ENCODE measurements at regions not wholly inside any gene's neighbourhood (a gene's known extent, or its start where the extent isn't known, plus 50 kb on each side); places are given as distances from the start of the nearest gene placed in this dataset.

- TF ChIP-seq GABPA (IDR thresholded peaks at IDR 0.05; ENCODE audit: low read depth) = no peak
- TF ChIP-seq CTCF (IDR thresholded peaks at IDR 0.05; ENCODE audit: insufficient read depth, low read length) = no peak
- TF ChIP-seq POLR2AphosphoS5 (IDR thresholded peaks at IDR 0.05; ENCODE audit: low read depth) = no peak
Measured at GRCh38 chr6:154907291-154907690, 87.8 kb upstream of the TIAM2 start.
